GM23338 (cell line): ENCODE measurements at regions not wholly inside any gene's neighbourhood (a gene's known extent, or its start where the extent isn't known, plus 50 kb on each side); places are given as distances from the start of the nearest gene placed in this dataset.
A peak's percentile ranks its signal among the peaks of the same experiment; 100 is the strongest.

Experiments
- ATAC-seq: fragments of 200-7000 bp; cut with Tn5 transposase; 3 replicates; pipeline ENCODE4 v1.9.1; 2020
- DNase-seq: peaks from one replicate; pipeline ENCODE4 v3.0.0-alpha.2; 2015; ENCODE audit warnings: low spot score
- H2AFZ ChIP-seq: fragments of 200-600 bp; sonication (generic); 2 replicates; pipeline ENCODE4 v1.8.0; 2016; ENCODE audit warnings: antibody characterized with exemption, mild to moderate bottlenecking, moderate library complexity
- H3F3A ChIP-seq: fragments of 200-600 bp; sonication (generic); replicated peaks from 2 replicates; pipeline ENCODE4 v1.8.0; 2017; ENCODE audit warnings: antibody characterized with exemption, mixed run types, low read depth
- H3K27ac ChIP-seq: fragments of 200-600 bp; sonication (generic); 2 replicates; pipeline ENCODE4 v1.6.1; 2016; ENCODE audit warnings: low read depth
- H3K27me3 ChIP-seq: fragments of 200-600 bp; sonication (generic); 2 replicates; pipeline ENCODE4 v1.8.0; 2016; ENCODE audit warnings: mild to moderate bottlenecking, mixed run types, moderate library complexity; ENCODE audit not compliant: insufficient read depth
- H3K36me3 ChIP-seq: fragments of 200-600 bp; sonication (generic); 2 replicates; pipeline ENCODE4 v1.8.0; 2016; ENCODE audit warnings: mild to moderate bottlenecking; ENCODE audit not compliant: insufficient read depth
- H3K4me1 ChIP-seq: fragments of 200-600 bp; sonication (generic); 2 replicates; pipeline ENCODE4 v1.8.0; 2016; ENCODE audit warnings: mild to moderate bottlenecking, moderate library complexity; ENCODE audit not compliant: insufficient read depth
- H3K4me2 ChIP-seq: fragments of 200-600 bp; sonication (generic); 2 replicates; pipeline ENCODE4 v1.7.1; 2017; ENCODE audit warnings: mixed run types
- H3K4me3 ChIP-seq: fragments of 200-600 bp; sonication (generic); 2 replicates; pipeline ENCODE4 v1.6.1; 2016; ENCODE audit warnings: mixed run types
- H3K79me2 ChIP-seq: fragments of 200-600 bp; sonication (generic); replicated peaks from 2 replicates; pipeline ENCODE4 v1.8.0; 2017; ENCODE audit warnings: mild to moderate bottlenecking; ENCODE audit not compliant: insufficient read depth
- H3K9me2 ChIP-seq: fragments of 200-600 bp; sonication (generic); 2 replicates; pipeline ENCODE4 v1.8.0; 2017; ENCODE audit not compliant: insufficient read depth
- H4K20me1 ChIP-seq: fragments of 200-600 bp; sonication (generic); replicated peaks from 2 replicates; pipeline ENCODE4 v1.8.0; 2017; ENCODE audit warnings: mild to moderate bottlenecking; ENCODE audit not compliant: insufficient read depth
- H3K27ac Mint-ChIP-seq: 2 replicates; pipeline ENCODE4 v1.8.0; 2020; ENCODE audit warnings: inconsistent platforms, mild to moderate bottlenecking, moderate library complexity, mixed read lengths
- H3K27me3 Mint-ChIP-seq: 3 replicates; pipeline ENCODE4 v1.8.0; 2022; ENCODE audit warnings: low read depth, mild to moderate bottlenecking, moderate library complexity, mixed read lengths, inconsistent platforms; ENCODE audit not compliant: insufficient read depth, poor library complexity
- H3K36me3 Mint-ChIP-seq: 3 replicates; pipeline ENCODE4 v1.8.0; 2021; ENCODE audit warnings: low read depth, mild to moderate bottlenecking, inconsistent platforms, moderate library complexity, mixed read lengths
- H3K4me1 Mint-ChIP-seq: 3 replicates; pipeline ENCODE4 v1.8.0; 2020; ENCODE audit warnings: mild to moderate bottlenecking, inconsistent platforms, mixed read lengths
- H3K4me3 Mint-ChIP-seq: 3 replicates; pipeline ENCODE4 v1.8.0; 2021; ENCODE audit warnings: moderate library complexity, mild to moderate bottlenecking, inconsistent platforms, mixed read lengths
- H3K9me3 Mint-ChIP-seq: 3 replicates; pipeline ENCODE4 v1.8.0; 2020; ENCODE audit warnings: moderate library complexity, mild to moderate bottlenecking, inconsistent platforms, mixed read lengths
- CREB1 ChIP-seq: fragments of 250-450 bp; sonication (Bioruptor Pico); IDR thresholded peaks from 2 replicates; pipeline ENCODE4 v1.5.0; 2020; ENCODE audit warnings: low read depth, mild to moderate bottlenecking, moderate library complexity
- ETS1 ChIP-seq: IDR thresholded peaks from 2 replicates; pipeline ENCODE4 v1.6.1; 2016; ENCODE audit warnings: antibody characterized with exemption
- EZH2 ChIP-seq: fragments of 200-600 bp; sonication (generic); IDR thresholded peaks from one replicate; pipeline ENCODE4 v1.8.0; 2017; ENCODE audit warnings: antibody characterized with exemption, mild to moderate bottlenecking, low read depth; ENCODE audit not compliant: unreplicated experiment
- EZH2phosphoT487 ChIP-seq: fragments of 200-600 bp; sonication (generic); IDR thresholded peaks from one replicate; pipeline ENCODE4 v1.8.1; 2018; ENCODE audit warnings: antibody characterized with exemption; ENCODE audit not compliant: unreplicated experiment
- JUNB ChIP-seq: IDR thresholded peaks from one replicate; pipeline ENCODE4 v1.6.1; 2016; ENCODE audit warnings: antibody characterized with exemption; ENCODE audit not compliant: unreplicated experiment
- NANOG ChIP-seq: IDR thresholded peaks from 2 replicates; pipeline ENCODE4 v1.6.1; 2016; ENCODE audit warnings: antibody characterized with exemption, borderline replicate concordance
- POLR2AphosphoS5 ChIP-seq: IDR thresholded peaks from 2 replicates; pipeline ENCODE4 v1.6.1; 2016; ENCODE audit warnings: antibody characterized with exemption, low read depth
- STAT1 ChIP-seq: IDR thresholded peaks from one replicate; pipeline ENCODE4 v1.6.1; 2016; ENCODE audit warnings: antibody characterized with exemption; ENCODE audit not compliant: unreplicated experiment
- ZNF114 ChIP-seq: fragments of 250-450 bp; sonication (Bioruptor Pico); IDR thresholded peaks from 2 replicates; pipeline ENCODE4 v1.5.0; 2020; ENCODE audit warnings: mild to moderate bottlenecking, moderate library complexity
- ZNF331 ChIP-seq: fragments of 250-450 bp; sonication (Bioruptor Pico); IDR thresholded peaks from 2 replicates; pipeline ENCODE4 v1.5.0; 2020; ENCODE audit warnings: low read depth, mild to moderate bottlenecking, moderate library complexity
- ZNF462 ChIP-seq: fragments of 250-450 bp; sonication (Bioruptor Pico); IDR thresholded peaks from 2 replicates; pipeline ENCODE4 v1.5.0; 2020; ENCODE audit warnings: mild to moderate bottlenecking, moderate library complexity
- TF ChIP-seq, protein P1 (sequence below): IDR thresholded peaks from one replicate; pipeline ENCODE4 v1.6.1; 2018; ENCODE audit warnings: antibody characterized with exemption; ENCODE audit not compliant: unreplicated experiment
- TF ChIP-seq, protein P2 (sequence below), 2 experiments: fragments of 200-600 bp in 1 of 2; sonication (generic) in 1 of 2; conservative IDR thresholded peaks; 2 replicates each; pipeline versions ENCODE4 v1.5.1 to v1.6.1; 2016 to 2017; ENCODE audit warnings: antibody characterized with exemption in 2 of 2, low read depth in 2 of 2, mild to moderate bottlenecking in 2 of 2, moderate library complexity in 1 of 2

DNA sequence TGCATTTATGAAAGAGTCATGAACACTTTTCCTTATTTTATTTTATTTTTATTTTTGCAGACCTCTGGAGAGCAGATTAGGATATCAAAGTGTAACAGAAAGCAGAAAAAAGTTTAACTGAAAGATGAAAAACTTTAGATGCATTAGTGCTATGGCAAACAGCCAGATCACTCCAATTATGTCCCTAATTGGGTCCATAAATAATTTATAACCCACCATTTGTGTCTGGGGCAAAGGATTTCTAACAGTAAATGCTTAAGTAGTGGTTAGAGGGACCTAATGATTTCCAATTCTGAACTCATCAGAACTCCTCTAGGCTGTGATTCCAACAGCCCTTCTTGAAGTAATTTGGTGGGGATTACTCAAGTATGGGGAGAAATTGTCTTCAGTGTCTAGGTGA is 93.7 kb upstream of the PROKR2 start (continued):
- no peak for TF ChIP-seq ZNF462 (CRISPR knock-in tag)
- no peak for TF ChIP-seq CREB1
- TF ChIP-seq JUNB, result no peak

DNA sequence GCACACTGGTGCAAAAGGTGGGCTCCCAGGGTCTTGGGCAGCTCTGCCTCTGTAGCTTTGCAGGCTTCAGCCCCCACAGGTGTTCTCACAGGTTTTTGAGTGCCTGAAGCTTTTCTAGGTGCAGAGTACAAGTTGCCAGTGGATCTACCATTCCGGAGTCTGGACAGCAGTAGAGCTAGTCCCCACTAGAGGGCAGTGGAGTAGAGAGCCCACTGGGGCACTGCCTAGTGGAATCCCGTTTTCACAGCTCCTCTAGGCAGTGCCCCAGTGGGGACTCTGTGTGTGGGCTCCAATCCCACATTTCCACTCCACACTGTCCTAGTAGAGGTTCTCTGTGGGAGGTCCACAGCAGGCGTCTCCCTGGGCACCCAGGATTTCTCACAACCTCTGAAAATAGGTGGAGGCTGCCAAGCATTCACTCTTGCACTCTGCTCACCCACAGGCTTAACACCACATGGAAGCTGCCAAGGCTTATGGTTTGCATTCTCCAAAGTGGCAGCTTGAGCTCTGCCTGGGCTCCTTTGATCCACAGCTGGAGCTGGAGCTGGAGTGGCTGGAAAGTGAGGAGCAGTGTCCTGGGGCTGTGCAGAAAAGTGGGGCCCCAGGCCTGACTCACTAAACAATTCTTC is 86.3 kb upstream of the PROKR2 start:
- Histone ChIP-seq H3K9me2 (peaks cover 16% of the 10 kb centered on the region), H3K36me3 (no peaks in the 10 kb centered on the region), H3K79me2 (no peaks in the 10 kb centered on the region), H3K27me3 (no peaks in the 10 kb centered on the region), H2AFZ (no peak overlapping the region), H4K20me1 (no peaks in the 10 kb centered on the region), H3K4me2 (no peak overlapping the region), H3K4me1 (no peaks in the 10 kb centered on the region), H3F3A (no peaks in the 10 kb centered on the region), H3K4me3 (no peak overlapping the region), H3K27ac (no peak overlapping the region)
- Mint-ChIP-seq H3K9me3 (peaks cover 4% of the 10 kb centered on the region; the same call in 2 of the 3 replicates), H3K4me1 (no peaks in the 10 kb centered on the region), H3K27ac (no peak overlapping the region), H3K27me3 (no peaks in the 10 kb centered on the region), H3K4me3 (no peak overlapping the region), H3K36me3 (no peaks in the 10 kb centered on the region)
- ATAC-seq (peak; percentile 99), DNase-seq (peak; percentile 79)
- no peak for TF ChIP-seq NANOG
- TF ChIP-seq, protein P1, sequence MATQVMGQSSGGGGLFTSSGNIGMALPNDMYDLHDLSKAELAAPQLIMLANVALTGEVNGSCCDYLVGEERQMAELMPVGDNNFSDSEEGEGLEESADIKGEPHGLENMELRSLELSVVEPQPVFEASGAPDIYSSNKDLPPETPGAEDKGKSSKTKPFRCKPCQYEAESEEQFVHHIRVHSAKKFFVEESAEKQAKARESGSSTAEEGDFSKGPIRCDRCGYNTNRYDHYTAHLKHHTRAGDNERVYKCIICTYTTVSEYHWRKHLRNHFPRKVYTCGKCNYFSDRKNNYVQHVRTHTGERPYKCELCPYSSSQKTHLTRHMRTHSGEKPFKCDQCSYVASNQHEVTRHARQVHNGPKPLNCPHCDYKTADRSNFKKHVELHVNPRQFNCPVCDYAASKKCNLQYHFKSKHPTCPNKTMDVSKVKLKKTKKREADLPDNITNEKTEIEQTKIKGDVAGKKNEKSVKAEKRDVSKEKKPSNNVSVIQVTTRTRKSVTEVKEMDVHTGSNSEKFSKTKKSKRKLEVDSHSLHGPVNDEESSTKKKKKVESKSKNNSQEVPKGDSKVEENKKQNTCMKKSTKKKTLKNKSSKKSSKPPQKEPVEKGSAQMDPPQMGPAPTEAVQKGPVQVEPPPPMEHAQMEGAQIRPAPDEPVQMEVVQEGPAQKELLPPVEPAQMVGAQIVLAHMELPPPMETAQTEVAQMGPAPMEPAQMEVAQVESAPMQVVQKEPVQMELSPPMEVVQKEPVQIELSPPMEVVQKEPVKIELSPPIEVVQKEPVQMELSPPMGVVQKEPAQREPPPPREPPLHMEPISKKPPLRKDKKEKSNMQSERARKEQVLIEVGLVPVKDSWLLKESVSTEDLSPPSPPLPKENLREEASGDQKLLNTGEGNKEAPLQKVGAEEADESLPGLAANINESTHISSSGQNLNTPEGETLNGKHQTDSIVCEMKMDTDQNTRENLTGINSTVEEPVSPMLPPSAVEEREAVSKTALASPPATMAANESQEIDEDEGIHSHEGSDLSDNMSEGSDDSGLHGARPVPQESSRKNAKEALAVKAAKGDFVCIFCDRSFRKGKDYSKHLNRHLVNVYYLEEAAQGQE, result peak; percentile 41
- no peak for TF ChIP-seq JUNB
- no peak for TF ChIP-seq EZH2
- TF ChIP-seq STAT1, result no peak
- TF ChIP-seq ZNF331 (CRISPR knock-in tag), result no peak
- no peak for TF ChIP-seq EZH2phosphoT487
- no peak for TF ChIP-seq ETS1
- TF ChIP-seq, protein P2, sequence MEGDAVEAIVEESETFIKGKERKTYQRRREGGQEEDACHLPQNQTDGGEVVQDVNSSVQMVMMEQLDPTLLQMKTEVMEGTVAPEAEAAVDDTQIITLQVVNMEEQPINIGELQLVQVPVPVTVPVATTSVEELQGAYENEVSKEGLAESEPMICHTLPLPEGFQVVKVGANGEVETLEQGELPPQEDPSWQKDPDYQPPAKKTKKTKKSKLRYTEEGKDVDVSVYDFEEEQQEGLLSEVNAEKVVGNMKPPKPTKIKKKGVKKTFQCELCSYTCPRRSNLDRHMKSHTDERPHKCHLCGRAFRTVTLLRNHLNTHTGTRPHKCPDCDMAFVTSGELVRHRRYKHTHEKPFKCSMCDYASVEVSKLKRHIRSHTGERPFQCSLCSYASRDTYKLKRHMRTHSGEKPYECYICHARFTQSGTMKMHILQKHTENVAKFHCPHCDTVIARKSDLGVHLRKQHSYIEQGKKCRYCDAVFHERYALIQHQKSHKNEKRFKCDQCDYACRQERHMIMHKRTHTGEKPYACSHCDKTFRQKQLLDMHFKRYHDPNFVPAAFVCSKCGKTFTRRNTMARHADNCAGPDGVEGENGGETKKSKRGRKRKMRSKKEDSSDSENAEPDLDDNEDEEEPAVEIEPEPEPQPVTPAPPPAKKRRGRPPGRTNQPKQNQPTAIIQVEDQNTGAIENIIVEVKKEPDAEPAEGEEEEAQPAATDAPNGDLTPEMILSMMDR (conservative IDR thresholded peaks at IDR 0.05; ENCODE audit: low read depth in 2 of 2), result peak; percentile 74 to 78
- no peak for TF ChIP-seq ZNF114 (CRISPR knock-in tag)
- TF ChIP-seq CREB1, result no peak
- TF ChIP-seq POLR2AphosphoS5, result no peak
